Skeletal muscle tissue (tissue), 3 donors: ENCODE measurements at regions not wholly inside any gene's neighbourhood (a gene's known extent, or its start where the extent isn't known, plus 50 kb on each side); places are given as distances from the start of the nearest gene placed in this dataset.
"Not testable (repeated sequence)": the region's sequence is repeated elsewhere in the genome, so short reads cannot be mapped to it uniquely, and the experiment has no call there.

ENCODE experiments used
- H3K27ac ChIP-seq: one replicate; pipeline ENCODE4 v1.7.0; 2013; ENCODE audit warnings: mild to moderate bottlenecking, low read depth, low read length, inconsistent platforms
- H3K27me3 ChIP-seq, 3 donors: one replicate each; pipeline ENCODE4 v1.7.0; 2013; ENCODE audit warnings: low read length in 3 of 3; ENCODE audit not compliant: control insufficient read depth in 3 of 3, insufficient read depth in 3 of 3
- H3K36me3 ChIP-seq, 3 donors: one replicate each; pipeline ENCODE4 v1.7.0; 2013; ENCODE audit warnings: low read length in 3 of 3; ENCODE audit not compliant: control insufficient read depth in 3 of 3, insufficient read depth in 3 of 3
- H3K4me1 ChIP-seq, 3 donors: one replicate each; pipeline ENCODE4 v1.7.0; 2013; ENCODE audit warnings: low read length in 3 of 3, mild to moderate bottlenecking in 3 of 3; ENCODE audit not compliant: control insufficient read depth in 3 of 3, insufficient read depth in 3 of 3
- H3K4me3 ChIP-seq, 3 donors: one replicate each; pipeline ENCODE4 v1.7.0; 2013; ENCODE audit warnings: low read length in 3 of 3
- H3K9ac ChIP-seq, 3 donors: one replicate each; pipeline ENCODE4 v1.7.0; 2013; ENCODE audit warnings: low read length in 3 of 3, mild to moderate bottlenecking in 3 of 3, moderate library complexity in 2 of 3, low read depth in 1 of 3
- H3K9me3 ChIP-seq, 3 donors: one replicate each; pipeline ENCODE4 v1.7.0; 2013; ENCODE audit warnings: low read length in 3 of 3; ENCODE audit not compliant: control insufficient read depth in 3 of 3
- donor health status: Osteomylitis.

DNA sequence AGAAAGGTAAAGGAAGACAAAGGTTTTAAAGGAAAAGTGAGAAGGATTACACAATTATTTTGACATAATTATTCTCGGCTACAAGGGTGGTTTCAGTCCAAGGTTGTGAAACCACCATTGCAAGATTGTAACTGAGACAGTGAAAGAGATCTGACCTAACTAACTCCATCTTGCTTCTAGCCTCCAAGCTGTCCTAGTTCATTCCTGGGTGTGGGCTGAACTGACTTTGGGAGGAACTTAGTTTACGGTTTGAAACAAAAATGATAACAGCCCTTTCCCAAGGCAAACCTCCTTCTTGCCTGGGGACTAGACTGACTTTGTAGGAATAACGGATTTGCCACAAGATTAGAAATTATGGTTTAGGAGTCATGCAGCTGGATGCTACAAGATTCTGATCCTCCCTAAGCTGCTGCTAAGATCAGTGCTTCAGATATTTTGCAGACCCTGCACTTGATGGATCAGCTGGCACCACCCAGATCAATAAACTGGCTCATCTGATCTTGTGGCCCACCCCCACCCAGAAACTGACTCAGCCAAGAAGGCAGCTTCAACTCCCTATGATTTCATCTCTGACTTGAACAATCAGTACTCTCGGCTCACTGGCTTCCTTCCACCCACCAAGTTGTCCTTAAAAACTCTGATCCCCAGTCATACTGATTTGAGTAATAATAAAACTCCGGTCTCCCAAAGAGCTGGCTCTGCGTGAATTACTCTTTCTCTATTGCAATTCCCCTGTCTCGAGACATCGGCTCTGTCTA, 57.7 kb upstream of the AADACL2 start:
- H3K36me3 ChIP-seq: no peaks in the 10 kb centered on the region
- H3K27me3 ChIP-seq: no peaks in the 10 kb centered on the region
- no peaks in the 10 kb centered on the region for H3K4me1 ChIP-seq
- no peak overlapping the region for H3K27ac ChIP-seq
- H3K9ac ChIP-seq: no peak overlapping the region
- no peak overlapping the region for H3K4me3 ChIP-seq
- no peaks in the 10 kb centered on the region for H3K9me3 ChIP-seq

DNA sequence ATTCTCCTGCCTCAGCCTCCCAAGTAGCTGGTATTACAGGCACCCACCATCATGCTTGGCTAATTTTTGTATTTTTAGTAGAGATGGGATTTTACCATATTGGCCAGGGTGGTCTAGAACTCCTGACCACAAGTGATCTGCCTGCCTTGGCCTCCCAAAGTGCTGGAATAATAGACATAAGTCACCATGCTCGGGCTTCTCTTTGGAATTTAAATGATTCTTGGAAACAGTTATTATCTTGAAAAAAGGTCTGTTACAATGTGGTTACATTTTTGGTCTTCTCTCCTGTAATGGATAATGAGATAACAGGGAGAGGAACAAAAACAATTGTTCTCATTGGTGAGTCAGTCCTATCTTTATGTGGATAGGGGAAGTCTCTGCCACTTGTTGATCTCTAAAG, 59.8 kb upstream of the AADACL2 start:
- no peak overlapping the region for H3K9ac ChIP-seq
- no peak overlapping the region for H3K4me3 ChIP-seq
- H3K27ac ChIP-seq: no peak overlapping the region
- H3K4me1 ChIP-seq: no peaks in the 10 kb centered on the region
- no peaks in the 10 kb centered on the region for H3K27me3 ChIP-seq
- H3K36me3 ChIP-seq: no peaks in the 10 kb centered on the region
- no peaks in the 10 kb centered on the region for H3K9me3 ChIP-seq

DNA sequence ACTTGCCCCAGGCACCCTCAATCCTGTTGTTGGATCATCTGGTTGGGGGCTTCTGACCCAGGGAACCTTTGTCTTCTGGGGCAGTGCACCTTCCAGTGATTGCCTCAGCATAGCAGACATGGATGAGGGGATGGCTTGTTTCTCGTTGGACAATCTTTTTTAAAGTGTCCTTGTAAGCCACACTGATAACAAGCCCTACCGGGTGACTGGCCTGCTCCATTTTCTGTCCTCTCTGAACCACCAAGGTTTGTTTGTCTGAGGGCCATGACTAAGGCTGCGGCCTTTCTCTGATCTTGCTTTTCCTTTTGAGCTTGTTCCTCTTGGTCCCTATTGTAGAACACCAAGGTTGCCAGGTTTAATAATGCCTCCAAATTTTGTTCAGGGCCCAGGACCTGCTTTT, 66.0 kb upstream of the AADACL2 start:
- not testable (repeated sequence) for H3K27ac ChIP-seq, H3K9me3 ChIP-seq, H3K4me3 ChIP-seq, H3K9ac ChIP-seq, H3K36me3 ChIP-seq, H3K27me3 ChIP-seq, H3K4me1 ChIP-seq

DNA sequence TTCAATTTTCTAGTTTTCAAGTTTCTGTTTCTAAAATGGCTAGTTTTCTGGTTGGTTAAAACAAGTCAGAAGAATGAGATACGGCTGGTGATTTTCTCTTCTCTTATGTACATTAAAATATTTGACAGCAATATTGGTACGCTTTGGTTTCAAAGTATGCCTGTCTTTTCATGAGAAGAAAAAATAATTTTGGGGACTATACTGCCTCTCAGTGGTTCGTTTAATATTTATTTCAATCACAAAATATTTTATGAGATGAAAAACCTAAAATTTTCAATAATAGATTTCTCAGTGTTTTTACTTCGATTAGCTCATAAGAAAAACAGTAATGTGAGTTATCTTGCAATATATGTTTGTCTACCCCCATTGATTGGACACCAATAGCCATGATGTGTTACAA, 72.8 kb upstream of the AADACL2 start:
- Histone ChIP-seq H3K4me1 (no peaks in the 10 kb centered on the region), H3K27ac (no peak overlapping the region), H3K9ac (no peak overlapping the region), H3K27me3 (no peaks in the 10 kb centered on the region), H3K4me3 (no peak overlapping the region), H3K9me3 (no peaks in the 10 kb centered on the region), H3K36me3 (no peaks in the 10 kb centered on the region)

DNA sequence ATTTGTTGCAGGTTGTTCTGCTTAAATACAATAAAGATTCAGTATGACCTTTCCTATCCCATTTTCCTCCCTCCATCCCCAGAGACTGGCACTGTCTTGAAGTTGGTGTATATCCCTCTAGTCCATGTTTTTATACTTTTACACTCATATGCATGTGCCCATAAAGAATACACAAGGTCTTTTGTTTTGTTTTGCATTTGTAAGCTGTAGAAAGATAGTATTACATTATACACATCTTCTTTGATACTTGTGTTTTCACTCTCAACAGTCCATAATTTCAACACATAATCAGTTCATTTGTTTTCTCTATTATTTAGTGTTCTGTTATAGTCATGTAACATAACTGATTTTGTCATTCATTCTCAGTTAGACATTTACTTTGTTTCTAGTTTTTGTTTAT, 88.7 kb upstream of the AADACL2 start:
- H3K27ac ChIP-seq: no peak overlapping the region
- H3K36me3 ChIP-seq: no peaks in the 10 kb centered on the region
- H3K9me3 ChIP-seq: no peaks in the 10 kb centered on the region
- H3K27me3 ChIP-seq: no peaks in the 10 kb centered on the region
- H3K4me1 ChIP-seq: no peaks in the 10 kb centered on the region
- H3K9ac ChIP-seq: no peak overlapping the region
- no peak overlapping the region for H3K4me3 ChIP-seq

DNA sequence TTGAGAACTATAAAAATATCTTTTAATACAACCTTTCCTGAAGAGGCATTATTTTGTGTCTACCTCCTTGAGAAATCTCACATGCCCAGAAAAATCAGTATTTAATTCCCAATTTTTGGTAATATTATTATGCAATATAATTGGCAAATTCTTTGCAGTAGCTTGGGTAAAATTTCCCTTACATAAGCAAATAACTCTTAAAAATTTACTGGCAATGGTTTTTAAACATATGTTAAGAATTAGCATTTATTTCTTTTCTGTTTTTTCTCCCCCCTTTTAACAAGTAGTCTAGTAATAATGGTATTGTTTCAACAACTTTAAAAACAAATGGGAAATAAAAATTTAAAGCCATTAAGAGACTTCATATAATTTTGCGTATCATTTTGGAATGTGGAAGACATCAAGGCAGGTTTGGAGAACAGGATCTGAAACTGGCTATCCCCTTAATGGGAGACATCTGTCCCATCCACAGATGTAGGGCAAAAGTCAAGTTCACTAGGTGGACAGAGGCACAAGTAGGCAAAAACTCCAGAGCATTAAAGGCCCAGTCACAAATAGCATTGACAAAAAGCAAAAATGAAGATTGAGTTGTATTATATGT, 89.6 kb upstream of the AADACL2 start:
- no peak overlapping the region for H3K4me3 ChIP-seq

DNA sequence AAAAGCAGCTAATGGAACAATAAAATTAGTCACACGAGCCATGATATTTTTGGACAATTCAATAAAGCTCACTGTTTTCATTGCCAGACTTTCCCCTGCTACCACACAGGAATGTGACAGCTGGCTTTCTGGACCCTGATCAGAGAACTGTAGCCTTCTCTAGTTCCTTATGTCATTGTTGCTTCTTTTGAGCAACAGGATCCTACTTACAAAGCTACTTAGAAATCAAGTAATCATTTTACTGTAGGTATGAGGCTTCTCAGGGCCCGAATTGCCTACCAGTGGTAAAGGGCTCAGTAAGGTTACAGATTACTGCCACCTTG, 94.3 kb upstream of the AADACL2 start:
- no peak overlapping the region for H3K9ac ChIP-seq
- H3K36me3 ChIP-seq: no peaks in the 10 kb centered on the region
- H3K4me1 ChIP-seq: peaks cover 5 to 9% (median 5%) of the 10 kb centered on the region in 3 donors
- H3K4me3 ChIP-seq: no peak overlapping the region
- H3K27ac ChIP-seq: no peak overlapping the region
- no peaks in the 10 kb centered on the region for H3K9me3 ChIP-seq
- H3K27me3 ChIP-seq: no peaks in the 10 kb centered on the region

More for the DNA sequence above, 89.6 kb upstream of the AADACL2 start:
- Histone ChIP-seq H3K27me3 (no peaks in the 10 kb centered on the region), H3K4me1 (peaks cover 5 to 6% (median 5%) of the 10 kb centered on the region in 3 donors), H3K36me3 (no peaks in the 10 kb centered on the region), H3K9ac (no peak overlapping the region), H3K9me3 (no peaks in the 10 kb centered on the region), H3K27ac (no peak overlapping the region)

DNA sequence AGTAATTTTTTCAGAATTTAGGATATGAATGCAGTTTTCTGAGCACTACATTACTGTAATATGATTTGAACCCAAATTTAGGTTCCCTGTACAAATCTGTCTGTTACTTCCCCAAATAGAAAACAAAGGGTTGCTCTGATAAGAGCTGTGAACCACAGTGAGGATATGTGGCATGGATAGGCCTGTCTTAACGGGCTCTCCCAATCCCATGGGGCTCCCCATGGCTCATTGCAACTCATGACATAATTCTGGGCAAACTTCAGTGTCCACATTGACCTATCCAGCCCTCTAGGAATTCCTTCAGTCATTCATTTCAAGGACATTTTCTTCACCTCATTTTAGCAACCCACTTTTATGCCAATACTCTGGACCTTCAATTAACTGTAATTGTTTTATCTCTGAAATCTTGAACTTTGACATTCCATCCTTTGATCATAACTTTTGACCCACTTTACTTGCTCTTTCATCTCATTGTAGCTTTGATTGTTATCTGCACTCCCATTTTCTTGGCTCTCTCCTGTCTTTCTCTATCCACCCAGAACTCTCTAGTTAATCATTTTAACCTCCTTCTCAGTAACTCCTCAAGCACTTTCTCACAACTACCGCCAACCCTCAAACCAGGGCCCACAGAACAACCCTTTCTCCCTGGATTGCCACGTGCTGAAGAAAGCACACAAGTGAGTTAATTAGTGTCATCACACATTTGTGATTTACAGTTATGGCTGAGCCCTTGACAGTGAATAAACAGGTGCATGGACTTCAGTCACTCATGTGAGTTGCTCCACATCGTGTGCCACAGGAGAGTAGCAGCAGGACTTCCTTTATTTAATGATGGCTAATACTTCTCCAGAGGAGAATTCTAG, 94.9 kb upstream of the AADACL2 start:
- H3K9me3 ChIP-seq: no peaks in the 10 kb centered on the region
- no peaks in the 10 kb centered on the region for H3K27me3 ChIP-seq
- no peak overlapping the region for H3K27ac ChIP-seq
- no peak overlapping the region for H3K4me3 ChIP-seq
- no peak overlapping the region for H3K9ac ChIP-seq
- no peaks in the 10 kb centered on the region for H3K36me3 ChIP-seq
- peaks cover 5 to 9% (median 5%) of the 10 kb centered on the region in 3 donors for H3K4me1 ChIP-seq

DNA sequence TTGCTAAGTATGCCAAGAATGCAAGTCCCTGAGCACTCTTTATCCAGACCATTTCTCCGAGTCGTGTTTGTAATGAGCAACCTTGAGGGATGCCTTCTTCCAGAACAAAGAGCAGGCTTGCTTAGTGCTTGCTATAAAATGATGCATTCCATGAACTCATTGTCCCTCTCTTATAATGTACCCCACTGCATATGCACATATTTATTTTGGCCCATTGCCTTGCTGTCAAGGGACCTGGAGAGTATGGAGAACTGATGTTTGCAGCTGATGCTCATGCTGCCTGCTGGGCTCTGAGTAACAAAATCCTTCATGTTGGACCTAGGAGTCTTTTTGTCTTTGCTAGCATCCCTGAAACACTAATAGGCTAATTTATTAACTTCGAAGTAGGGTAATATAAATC, 97.8 kb upstream of the AADACL2 start:
- no peaks in the 10 kb centered on the region for H3K9me3 ChIP-seq
- no peaks in the 10 kb centered on the region for H3K27me3 ChIP-seq
- H3K4me3 ChIP-seq: no peak overlapping the region
- H3K36me3 ChIP-seq: no peaks in the 10 kb centered on the region
- no peak overlapping the region for H3K27ac ChIP-seq
- no peak overlapping the region for H3K9ac ChIP-seq
- H3K4me1 ChIP-seq: peaks cover 5 to 14% (median 9%) of the 10 kb centered on the region in 3 donors

DNA sequence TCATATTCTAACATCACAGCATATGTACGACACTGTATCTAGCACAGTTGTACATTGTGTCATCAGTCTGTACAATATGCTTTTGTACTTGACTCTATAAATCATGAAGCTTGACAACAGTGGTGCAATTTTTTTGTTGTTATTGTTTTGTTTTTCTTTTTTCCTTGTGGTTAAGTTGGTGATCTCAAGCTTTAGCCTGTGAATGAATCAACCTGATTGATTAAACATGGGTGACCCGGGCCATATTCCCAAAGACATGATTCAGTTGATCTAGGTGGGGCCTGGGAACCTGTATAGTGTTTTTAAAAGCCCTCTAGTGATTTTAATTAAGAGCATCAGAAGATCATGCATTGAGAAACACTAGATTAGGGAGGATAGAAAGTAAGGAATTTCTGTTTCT, 101.8 kb upstream of the AADACL2 start:
- Histone ChIP-seq H3K4me1 (peaks cover 0 to 7% (median 5%) of the 10 kb centered on the region in 3 donors), H3K9ac (no peak overlapping the region), H3K36me3 (no peaks in the 10 kb centered on the region), H3K4me3 (no peak overlapping the region), H3K27ac (peak overlapping the region; percentile 72), H3K27me3 (no peaks in the 10 kb centered on the region), H3K9me3 (no peaks in the 10 kb centered on the region)
